Activated B cell treated with CpG ODN at 0.5 μM for 24 hours (primary cell): ENCODE measurements at regions not wholly inside any gene's neighbourhood (a gene's known extent, or its start where the extent isn't known, plus 50 kb on each side); places are given as distances from the start of the nearest gene placed in this dataset.

ENCODE experiments used
- ATAC-seq: fragments of 200-7000 bp; cut with Tn5 transposase; one replicate; pipeline ENCODE4 v1.10.0; 2021; ENCODE audit warnings: low read depth, mild to moderate bottlenecking, moderate library complexity
- CTCF ChIA-PET: fragments of 350-600 bp; sonication (Branson Sonifier 250); formaldehyde crosslinking; loops from one replicate; lab custom pipeline; 2021; ENCODE audit warnings: antibody characterized with exemption; lab: Charles Lee
- POLR2A ChIA-PET: fragments of 350-600 bp; sonication (Branson Sonifier 250); formaldehyde crosslinking; loops from one replicate; lab custom pipeline; 2021; ENCODE audit warnings: antibody characterized with exemption; lab: Charles Lee
- DNase-seq: peaks from one replicate; pipeline ENCODE4 v3.0.0; 2022
- H3K27ac Mint-ChIP-seq: one replicate; pipeline ENCODE4 v1.8.0; 2020; ENCODE audit warnings: mixed read lengths
- H3K27me3 Mint-ChIP-seq: one replicate; pipeline ENCODE4 v1.8.0; 2021; ENCODE audit warnings: mixed read lengths
- H3K36me3 Mint-ChIP-seq: one replicate; pipeline ENCODE4 v1.8.0; 2021; ENCODE audit warnings: low read depth, mixed read lengths
- H3K4me1 Mint-ChIP-seq: one replicate; pipeline ENCODE4 v1.8.0; 2021; ENCODE audit warnings: mixed read lengths
- H3K4me3 Mint-ChIP-seq: one replicate; pipeline ENCODE4 v1.8.0; 2020; ENCODE audit warnings: mild to moderate bottlenecking, mixed read lengths
- H3K9me3 Mint-ChIP-seq: one replicate; pipeline ENCODE4 v1.8.0; 2020; ENCODE audit warnings: mixed read lengths
- intact Hi-C: fragments of 100-400 bp; cut with micrococcal nuclease; formaldehyde crosslinking; loops from one replicate; pipeline ENCODE4 v1.15.1; 2024
- TF ChIP-seq, protein P1 (sequence below): fragments of 200-600 bp; IDR thresholded peaks from one replicate; pipeline ENCODE4 v1.8.0; 2022; ENCODE audit warnings: antibody characterized with exemption, mild to moderate bottlenecking

DNA sequence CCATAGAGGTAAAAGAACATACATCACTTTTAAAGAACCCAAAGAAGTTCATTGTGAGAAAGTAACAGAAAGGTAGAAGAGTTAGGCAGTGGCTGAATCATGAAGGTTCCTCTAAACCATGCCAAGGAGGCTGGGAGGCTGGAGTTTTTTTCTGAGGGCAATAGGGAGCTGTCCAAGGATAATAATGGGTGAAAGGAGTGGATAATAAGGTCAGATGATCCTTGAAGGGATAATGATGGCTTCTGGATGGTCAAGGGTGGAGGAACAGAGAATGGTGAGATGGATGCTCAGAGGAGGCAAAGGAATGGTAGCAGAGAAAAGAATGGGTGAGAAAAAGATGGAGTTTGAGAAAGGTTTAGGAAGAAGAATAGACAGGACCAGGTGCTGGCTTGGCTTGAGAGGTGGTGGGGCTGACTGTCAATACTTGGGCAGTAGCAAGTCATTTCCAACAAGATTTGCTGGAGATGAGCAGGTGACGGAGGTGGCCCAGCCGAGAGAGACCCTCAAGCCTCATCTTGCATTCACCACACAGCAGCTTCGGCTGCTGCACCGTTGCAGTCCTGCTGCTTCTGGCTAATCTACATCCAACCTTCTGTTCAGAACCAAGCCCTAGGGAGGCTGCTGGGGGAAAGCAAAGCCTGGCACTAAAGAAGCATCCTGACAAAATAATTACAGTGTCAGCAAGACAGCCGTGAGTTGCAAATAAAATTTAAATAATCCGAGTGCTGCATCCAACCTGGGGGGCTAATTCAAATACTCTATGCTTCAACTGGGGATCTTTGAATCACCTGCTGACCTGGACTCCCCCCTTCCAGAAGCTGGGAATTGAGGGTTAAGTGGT, 131.2 kb upstream of the KCNG1 start:
- Mint-ChIP-seq H3K4me1 (peaks cover 7% of the 10 kb centered on the region), H3K36me3 (no peaks in the 10 kb centered on the region), H3K4me3 (no peak overlapping the region), H3K9me3 (no peaks in the 10 kb centered on the region), H3K27ac (no peak overlapping the region), H3K27me3 (peaks cover 11% of the 10 kb centered on the region)
- DNase-seq, result no peak
- intact Hi-C loops, result no loop called here
- TF ChIP-seq, protein P1, sequence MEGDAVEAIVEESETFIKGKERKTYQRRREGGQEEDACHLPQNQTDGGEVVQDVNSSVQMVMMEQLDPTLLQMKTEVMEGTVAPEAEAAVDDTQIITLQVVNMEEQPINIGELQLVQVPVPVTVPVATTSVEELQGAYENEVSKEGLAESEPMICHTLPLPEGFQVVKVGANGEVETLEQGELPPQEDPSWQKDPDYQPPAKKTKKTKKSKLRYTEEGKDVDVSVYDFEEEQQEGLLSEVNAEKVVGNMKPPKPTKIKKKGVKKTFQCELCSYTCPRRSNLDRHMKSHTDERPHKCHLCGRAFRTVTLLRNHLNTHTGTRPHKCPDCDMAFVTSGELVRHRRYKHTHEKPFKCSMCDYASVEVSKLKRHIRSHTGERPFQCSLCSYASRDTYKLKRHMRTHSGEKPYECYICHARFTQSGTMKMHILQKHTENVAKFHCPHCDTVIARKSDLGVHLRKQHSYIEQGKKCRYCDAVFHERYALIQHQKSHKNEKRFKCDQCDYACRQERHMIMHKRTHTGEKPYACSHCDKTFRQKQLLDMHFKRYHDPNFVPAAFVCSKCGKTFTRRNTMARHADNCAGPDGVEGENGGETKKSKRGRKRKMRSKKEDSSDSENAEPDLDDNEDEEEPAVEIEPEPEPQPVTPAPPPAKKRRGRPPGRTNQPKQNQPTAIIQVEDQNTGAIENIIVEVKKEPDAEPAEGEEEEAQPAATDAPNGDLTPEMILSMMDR, result no peak
- POLR2A ChIA-PET, result no interaction called here
- ATAC-seq, result no peak
- CTCF ChIA-PET, result no interaction called here

DNA sequence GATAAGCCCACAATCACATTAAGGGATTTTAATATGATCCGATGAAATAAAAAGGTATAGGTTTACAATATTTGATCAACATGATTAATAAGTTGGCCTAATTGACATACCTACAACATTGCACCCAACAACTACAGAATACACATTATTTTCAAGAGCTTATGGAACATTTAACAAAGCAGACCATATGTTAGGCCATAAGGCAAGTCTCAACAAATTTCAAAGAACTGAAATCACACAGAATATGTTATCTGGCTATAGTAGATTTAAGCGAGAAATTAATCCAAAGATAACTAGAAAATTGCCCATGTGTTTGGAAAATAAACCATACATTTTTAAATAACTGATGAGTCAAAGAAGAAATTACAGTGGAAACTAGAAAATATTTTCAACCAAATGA, 126.0 kb upstream of the KCNG1 start:
- Mint-ChIP-seq H3K9me3 (peaks cover 12% of the 10 kb centered on the region), H3K36me3 (no peaks in the 10 kb centered on the region), H3K27me3 (peaks cover 16% of the 10 kb centered on the region), H3K4me3 (no peak overlapping the region), H3K4me1 (no peaks in the 10 kb centered on the region), H3K27ac (no peak overlapping the region)
- no peak for ATAC-seq
- no peak for DNase-seq
- CTCF ChIA-PET, result no interaction called here
- TF ChIP-seq, protein P1, result no peak
- intact Hi-C loops, result no loop called here
- POLR2A ChIA-PET, result no interaction called here

DNA sequence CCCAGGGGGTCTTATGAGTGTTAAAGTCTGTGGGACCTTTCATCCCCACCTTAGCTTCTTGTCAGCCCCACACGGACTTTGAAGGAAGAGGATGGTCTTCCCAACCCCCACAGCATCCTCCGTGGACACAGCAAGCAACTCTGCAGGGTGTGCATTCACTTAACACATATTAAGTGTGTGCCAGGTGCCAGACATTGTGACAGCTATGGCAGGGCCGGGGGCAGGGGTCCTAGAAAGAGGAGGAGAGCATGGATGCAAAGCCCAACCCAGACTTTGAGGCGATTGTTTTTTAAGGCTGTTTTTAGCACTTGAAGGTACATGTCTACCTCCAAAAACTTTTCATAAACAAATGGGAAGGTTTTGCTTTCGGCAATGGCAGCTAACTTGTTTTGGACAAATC, 121.6 kb upstream of the KCNG1 start:
- TF ChIP-seq, protein P1, result no peak
- no peak for DNase-seq
- POLR2A ChIA-PET, result no interaction called here
- Mint-ChIP-seq H3K36me3 (no peaks in the 10 kb centered on the region), H3K4me1 (no peaks in the 10 kb centered on the region), H3K9me3 (peaks cover 12% of the 10 kb centered on the region), H3K4me3 (no peak overlapping the region), H3K27ac (no peak overlapping the region), H3K27me3 (peaks cover 28% of the 10 kb centered on the region)
- no peak for ATAC-seq
- CTCF ChIA-PET, result no interaction called here
- intact Hi-C loops, result no loop called here

DNA sequence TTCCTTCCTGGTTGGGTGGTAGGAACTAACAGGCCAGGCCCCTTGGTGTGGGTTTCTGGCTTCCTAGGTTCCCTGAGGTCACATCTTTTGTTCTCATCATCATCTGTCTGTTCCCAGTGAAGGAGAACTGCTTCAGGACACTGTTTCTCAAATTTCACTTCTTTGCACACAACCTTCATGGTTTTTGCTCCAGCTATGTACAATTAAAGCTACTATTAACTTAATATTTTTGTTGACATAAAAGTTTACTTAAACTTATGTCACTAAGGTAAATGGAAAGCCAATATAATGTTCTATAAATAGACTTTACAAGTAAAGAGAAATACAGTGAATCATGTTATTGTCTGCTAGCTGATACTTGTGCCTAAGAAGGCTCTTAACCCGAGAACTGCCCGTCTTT, 120.7 kb upstream of the KCNG1 start:
- Mint-ChIP-seq H3K4me3 (no peak overlapping the region), H3K27ac (no peak overlapping the region)
- CTCF ChIA-PET, result no interaction called here

DNA sequence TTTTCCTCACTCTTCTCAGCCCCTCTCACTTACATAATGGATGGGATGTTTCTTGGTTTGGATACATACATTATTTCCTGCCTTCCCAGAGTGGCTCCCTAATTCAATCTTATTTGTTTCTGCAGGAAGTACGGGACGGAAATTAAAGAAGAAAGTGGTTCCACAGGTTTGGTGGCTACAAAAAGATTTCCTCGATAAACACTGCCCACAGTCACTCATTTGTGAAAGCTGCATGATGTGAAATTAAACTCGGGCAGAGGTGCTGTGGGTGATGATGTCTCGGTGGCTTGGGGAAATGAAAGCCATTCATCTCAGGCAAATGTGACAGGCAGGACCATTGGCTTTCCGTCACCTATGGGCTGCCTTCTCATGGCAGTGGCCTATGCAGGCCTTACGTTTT, 119.5 kb upstream of the KCNG1 start:
- ChIA-PET POLR2A (no interaction called here), CTCF (no interaction called here)
- H3K9me3 Mint-ChIP-seq, result peaks cover 12% of the 10 kb centered on the region
- intact Hi-C loops, result no loop called here
- H3K27ac Mint-ChIP-seq, result no peak overlapping the region
- H3K36me3 Mint-ChIP-seq, result no peaks in the 10 kb centered on the region
- no peak for ATAC-seq
- peaks cover 32% of the 10 kb centered on the region for H3K27me3 Mint-ChIP-seq
- H3K4me1 Mint-ChIP-seq, result no peaks in the 10 kb centered on the region
- DNase-seq, result no peak
- TF ChIP-seq, protein P1, result no peak
- no peak overlapping the region for H3K4me3 Mint-ChIP-seq

More for the DNA sequence above, 120.7 kb upstream of the KCNG1 start:
- Mint-ChIP-seq H3K27me3 (peaks cover 31% of the 10 kb centered on the region), H3K36me3 (no peaks in the 10 kb centered on the region), H3K4me1 (no peaks in the 10 kb centered on the region), H3K9me3 (peaks cover 12% of the 10 kb centered on the region)
- POLR2A ChIA-PET, result no interaction called here
- DNase-seq (no peak), ATAC-seq (no peak)
- intact Hi-C loops, result no loop called here
- TF ChIP-seq, protein P1, result no peak
